HCT116 (cell line): ENCODE measurements at regions not wholly inside any gene's neighbourhood (a gene's known extent, or its start where the extent isn't known, plus 50 kb on each side); places are given as distances from the start of the nearest gene placed in this dataset.

Source experiments
- ATAC-seq: fragments of 200-7000 bp; cut with Tn5 transposase; 2 replicates; pipeline ENCODE4 v1.9.1; 2020; ENCODE audit warnings: mild to moderate bottlenecking, moderate library complexity
- BruUV-seq: library from RNA; stranded (reverse); fragments of 400-500 nt; replicated peaks from 2 replicates; lab custom pipeline; 2021; lab: Mats Ljungman, UMichigan
- CTCF ChIA-PET: fragments of 300-600 bp; sonication (Branson Sonifier 250); formaldehyde crosslinking; loops from one replicate; lab custom pipeline; 2021; ENCODE audit warnings: antibody characterized with exemption; lab: Charles Lee
- POLR2A ChIA-PET: fragments of 300-600, 350-600 bp; sonication (Branson Sonifier 250); formaldehyde crosslinking; loops from one replicate; lab custom pipeline; 2021; ENCODE audit warnings: antibody characterized with exemption; lab: Charles Lee
- RAD21 ChIA-PET, 2 experiments: fragments of 300-600 bp; sonication (Branson Sonifier 250); formaldehyde crosslinking; loops; one replicate each; lab custom pipeline; 2023; ENCODE audit warnings: low total read pairs in 2 of 2; ENCODE audit not compliant: uncharacterized antibody in 2 of 2, unreplicated experiment in 2 of 2, low non-redundant PET in 1 of 2; lab: Charles Lee
- DNase-seq: peaks from one replicate; pipeline ENCODE4 v3.0.0-alpha.2; 2010; ENCODE audit warnings: low read depth, low spot score
- H2AFZ ChIP-seq: fragments of 200-600 bp; shearing (Covaris generic), sonication (generic); 2 replicates; pipeline ENCODE4 v1.6.1; 2017; ENCODE audit warnings: low read depth, mixed run types, mixed read lengths, antibody characterized with exemption, low read length; ENCODE audit not compliant: poor library complexity, severe bottlenecking
- H3K27ac ChIP-seq: 2 replicates; pipeline ENCODE4 v1.5.1; 2012; ENCODE audit warnings: low read depth, low read length
- H3K27me3 ChIP-seq: fragments of 200-600 bp; sonication (generic); 2 replicates; pipeline ENCODE4 v1.6.1; 2016; ENCODE audit warnings: mixed run types, low read length, mixed read lengths; ENCODE audit not compliant: insufficient read depth
- H3K36me3 ChIP-seq, 2 experiments: fragments of 200-500 bp in 1 of 2; fragments of 200-600 bp in 1 of 2; sonication (Bioruptor generic) in 1 of 2; sonication (generic) in 1 of 2; 2 replicates each; pipeline versions ENCODE4 v1.5.1 to v1.6.1; 2014 to 2016; ENCODE audit warnings: low read length in 2 of 2, inconsistent platforms in 1 of 2, mixed read lengths in 1 of 2, mixed run types in 1 of 2; ENCODE audit not compliant: insufficient read depth in 2 of 2, control insufficient read depth in 1 of 2
- H3K4me1 ChIP-seq, 2 experiments: fragments of 200-600 bp in 1 of 2; sonication (generic) in 1 of 2; 2 replicates each; pipeline versions ENCODE4 v1.5.1 to v1.6.1; 2012 to 2017; ENCODE audit warnings: low read length in 2 of 2, inconsistent platforms in 1 of 2, mild to moderate bottlenecking in 1 of 2, mixed read lengths in 1 of 2, mixed run types in 1 of 2, moderate library complexity in 1 of 2; ENCODE audit not compliant: insufficient read depth in 2 of 2, control insufficient read depth in 1 of 2
- H3K4me2 ChIP-seq: fragments of 200-600 bp; sonication (generic); 2 replicates; pipeline ENCODE4 v1.6.1; 2017; ENCODE audit warnings: mixed run types, low read length, mixed read lengths
- H3K4me3 ChIP-seq, 2 experiments: fragments of 200-600 bp in 1 of 2; sonication (generic) in 1 of 2; replicated peaks in 1 of 2; 2 replicates each; pipeline ENCODE4 v1.5.1; 2011 to 2016; ENCODE audit warnings: low read length in 2 of 2, control low read depth in 1 of 2, low read depth in 1 of 2, mild to moderate bottlenecking in 1 of 2, mixed read lengths in 1 of 2, mixed run types in 1 of 2
- H3K79me2 ChIP-seq: fragments of 200-600 bp; sonication (generic); 2 replicates; pipeline ENCODE4 v1.6.1; 2017; ENCODE audit warnings: mild to moderate bottlenecking, mixed run types, low read length, moderate library complexity, mixed read lengths; ENCODE audit not compliant: insufficient read depth
- H3K9ac ChIP-seq: fragments of 200-600 bp; sonication (generic); 2 replicates; pipeline ENCODE4 v1.6.1; 2016; ENCODE audit warnings: low read length, mixed read lengths
- H3K9me2 ChIP-seq: fragments of 200-600 bp; sonication (generic), shearing (Covaris generic); 2 replicates; pipeline ENCODE4 v1.6.1; 2017; ENCODE audit warnings: mixed run types, mild to moderate bottlenecking, moderate library complexity; ENCODE audit not compliant: insufficient read depth
- H3K9me3 ChIP-seq, 2 experiments: fragments of 200-500 bp in 1 of 2; fragments of 200-600 bp in 1 of 2; sonication (Bioruptor generic) in 1 of 2; sonication (generic) in 1 of 2; 2 replicates each; pipeline ENCODE4 v1.6.1; 2014 to 2017; ENCODE audit warnings: low read length in 2 of 2, mixed read lengths in 2 of 2, inconsistent platforms in 1 of 2, low read depth in 1 of 2, mild to moderate bottlenecking in 1 of 2, mixed run types in 1 of 2, moderate library complexity in 1 of 2; ENCODE audit not compliant: control insufficient read depth in 1 of 2, insufficient read depth in 1 of 2
- H4K20me1 ChIP-seq: fragments of 200-600 bp; sonication (generic), shearing (Covaris generic); 2 replicates; pipeline ENCODE4 v1.6.1; 2017; ENCODE audit warnings: mixed run types, mild to moderate bottlenecking, moderate library complexity; ENCODE audit not compliant: insufficient read depth
- ATF3 ChIP-seq: IDR thresholded peaks from 2 replicates; pipeline ENCODE4 v1.6.1; 2012
- CTCF ChIP-seq, 3 experiments: fragments of 200-600 bp in 1 of 3; sonication (generic) in 1 of 3; IDR thresholded peaks in 2 of 3; conservative IDR thresholded peaks in 1 of 3; 2 replicates each; pipeline ENCODE4 v1.5.1; 2012 to 2017; ENCODE audit warnings: low read depth in 2 of 3, low read length in 2 of 3, antibody characterized with exemption in 1 of 3, borderline replicate concordance in 1 of 3, control low read depth in 1 of 3, mild to moderate bottlenecking in 1 of 3, mixed read lengths in 1 of 3, mixed run types in 1 of 3, moderate library complexity in 1 of 3; ENCODE audit not compliant: insufficient read depth in 1 of 3
- EZH2 ChIP-seq: fragments of 200-600 bp; sonication (generic); IDR thresholded peaks from 2 replicates; pipeline ENCODE4 v1.6.1; 2017; ENCODE audit warnings: antibody characterized with exemption, mixed run types
- EZH2phosphoT487 ChIP-seq: fragments of 200-600 bp; IDR thresholded peaks from 2 replicates; pipeline ENCODE4 v1.6.1; 2018; ENCODE audit warnings: antibody characterized with exemption, borderline replicate concordance
- ZBTB33 ChIP-seq: IDR thresholded peaks from 2 replicates; pipeline ENCODE4 v1.6.1; 2011; ENCODE audit warnings: mild to moderate bottlenecking, low read length, moderate library complexity; ENCODE audit not compliant: insufficient replicate concordance; ENCODE audit errors: extremely low read depth
- intact Hi-C: fragments of 100-400 bp; cut with micrococcal nuclease; formaldehyde crosslinking; loops from 2 replicates; pipeline ENCODE4 v1.10.0; 2022

GRCh38 chr5:89187268-89187667 is 304.3 kb upstream of the MEF2C start:
- no peaks in the 10 kb centered on the region for H3K9me2 ChIP-seq

More at GRCh38 chr5:89187268-89187667, 304.3 kb upstream of the MEF2C start:
- Histone ChIP-seq H3K4me3 (no peak overlapping the region), H3K4me1 (no peaks in the 10 kb centered on the region), H3K27me3 (no peaks in the 10 kb centered on the region), H2AFZ (no peak overlapping the region), H3K79me2 (no peaks in the 10 kb centered on the region), H3K9me3 (no peaks in the 10 kb centered on the region)
- RAD21 ChIA-PET = no interaction called here
- CTCF ChIA-PET = no interaction called here
- no peak for DNase-seq
- POLR2A ChIA-PET = no interaction called here
- TF ChIP-seq EZH2phosphoT487 = no peak
- no peak for TF ChIP-seq ATF3
- no peak for TF ChIP-seq EZH2
- no peak for TF ChIP-seq CTCF (IDR thresholded peaks at IDR 0.05 in 2 of 3, conservative IDR thresholded peaks at IDR 0.05 in 1 of 3; ENCODE audit: borderline replicate concordance in 1 of 3, insufficient read depth in 1 of 3, low read depth in 2 of 3, low read length in 2 of 3)
- TF ChIP-seq ZBTB33 = no peak
- TF ChIP-seq, all 23 proteins: peak for 0
- BruUV-seq = no TSS peak
- ATAC-seq = no peak
- Histone ChIP-seq H4K20me1 (no peaks in the 10 kb centered on the region), H3K36me3 (no peaks in the 10 kb centered on the region), H3K4me2 (no peak overlapping the region), H3K9ac (no peak overlapping the region), H3K27ac (no peak overlapping the region)
- intact Hi-C loops = no loop called here
